ENCODE measurements at regions not wholly inside any gene's neighbourhood (a gene's known extent, or its start where the extent isn't known, plus 50 kb on each side); places are given as distances from the start of the nearest gene placed in this dataset.

- TF ChIP-seq EZH2 (IDR thresholded peaks at IDR 0.05; ENCODE audit: borderline replicate concordance, low read depth, low read length, severe bottlenecking) = no peak
- no peak for TF ChIP-seq CTCF (IDR thresholded peaks at IDR 0.05; ENCODE audit: borderline replicate concordance, extremely low read depth, low read length, poor library complexity, severe bottlenecking)
Observed at GRCh38 chr11:26126741-26127140, 205.2 kb upstream of the ANO3 start.

Data from DND-41 (cell line).